GM18517 (cell line): ENCODE measurements at regions not wholly inside any gene's neighbourhood (a gene's known extent, or its start where the extent isn't known, plus 50 kb on each side); places are given as distances from the start of the nearest gene placed in this dataset.
"Not testable (repeated sequence)": the region's sequence is repeated elsewhere in the genome, so short reads cannot be mapped to it uniquely, and the experiment has no call there.

ENCODE experiments used
- ATAC-seq: cut with Tn5 transposase; IDR thresholded peaks from one replicate; pipeline ENCODE4 v1.9.1; 2021; ENCODE audit warnings: mild to moderate bottlenecking, moderate library complexity; ENCODE audit not compliant: unreplicated experiment

GRCh38 chr20:17891131-17891530, 77.5 kb downstream of the SNX5 start:
- ATAC-seq, result not testable (repeated sequence)

GRCh38 chr20:17890330-17890729, 78.3 kb downstream of the SNX5 start:
- ATAC-seq, result no peak

GRCh38 chr20:17889226-17889625, 79.4 kb downstream of the SNX5 start:
- ATAC-seq, result no peak

GRCh38 chr20:17888044-17888443, 80.5 kb downstream of the SNX5 start:
- no peak for ATAC-seq

GRCh38 chr20:17887331-17888030, 81.1 kb downstream of the SNX5 start:
- no peak for ATAC-seq

GRCh38 chr20:17885544-17885943, 83.0 kb downstream of the SNX5 start:
- ATAC-seq, result no peak

GRCh38 chr20:17885076-17885475, 83.5 kb downstream of the SNX5 start:
- ATAC-seq, result no peak

- ATAC-seq, result no peak
Observed at GRCh38 chr20:17884307-17885003, 84.1 kb downstream of the SNX5 start.

GRCh38 chr20:17883592-17884306, 84.8 kb downstream of the SNX5 start:
- ATAC-seq, result no peak

- ATAC-seq, result no peak
Observed at GRCh38 chr20:17882834-17883591, 85.6 kb downstream of the SNX5 start.

GRCh38 chr20:17882065-17882833, 86.3 kb downstream of the SNX5 start:
- no peak for ATAC-seq

- no peak for ATAC-seq
Observed at GRCh38 chr20:17881741-17882064, 86.9 kb downstream of the SNX5 start.

- ATAC-seq, result peak; percentile 54
Observed at GRCh38 chr20:17878912-17879602, 89.5 kb downstream of the SNX5 start.

- ATAC-seq, result no peak
Observed at GRCh38 chr20:17878069-17878911, 90.3 kb downstream of the SNX5 start.

GRCh38 chr20:17875981-17876385, 92.6 kb downstream of the SNX5 start:
- ATAC-seq, result no peak

GRCh38 chr20:17875106-17875980, 93.3 kb downstream of the SNX5 start:
- no peak for ATAC-seq

GRCh38 chr20:17874271-17875105, 94.1 kb downstream of the SNX5 start:
- no peak for ATAC-seq
